Keratinocyte (primary cell): ENCODE measurements at regions not wholly inside any gene's neighbourhood (a gene's known extent, or its start where the extent isn't known, plus 50 kb on each side); places are given as distances from the start of the nearest gene placed in this dataset.

Experiments
- DNase-seq: peaks from one replicate; pipeline ENCODE4 v3.0.0-alpha.2; 2011; ENCODE audit warnings: low read depth, missing footprints, low spot score
- FAIRE-seq: peaks from 2 replicates; lab custom pipeline; 2011; peaks lifted over from hg19 to GRCh38; lab: Jason Lieb, UNC
- H2AFZ ChIP-seq: 2 replicates; pipeline ENCODE4 v1.6.0; 2012; ENCODE audit warnings: low read length, control low read depth, inconsistent platforms; ENCODE audit not compliant: control insufficient read depth
- H3K27ac ChIP-seq: 2 replicates; pipeline ENCODE4 v1.5.1; 2011; ENCODE audit warnings: low read length; ENCODE audit not compliant: control insufficient read depth, insufficient read depth
- H3K27me3 ChIP-seq: 3 replicates; pipeline ENCODE4 v1.6.0; 2011; ENCODE audit warnings: low read length; ENCODE audit not compliant: control insufficient read depth, insufficient read depth; ENCODE audit errors: extremely low read depth
- H3K36me3 ChIP-seq, 2 experiments: 2 replicates in 1 of 2; 3 replicates in 1 of 2; pipeline ENCODE4 v1.5.1; 2011; ENCODE audit warnings: low read length in 2 of 2, mild to moderate bottlenecking in 1 of 2; ENCODE audit not compliant: control insufficient read depth in 2 of 2, insufficient read depth in 2 of 2; ENCODE audit errors: extremely low read depth in 1 of 2
- H3K4me1 ChIP-seq: 3 replicates; pipeline ENCODE4 v1.5.1; 2011; ENCODE audit warnings: low read length; ENCODE audit not compliant: control insufficient read depth, insufficient read depth; ENCODE audit errors: extremely low read depth
- H3K4me2 ChIP-seq: 3 replicates; pipeline ENCODE4 v1.6.0; 2011; ENCODE audit warnings: low read depth, low read length; ENCODE audit not compliant: control insufficient read depth, insufficient read depth; ENCODE audit errors: extremely low read depth
- H3K4me3 ChIP-seq, 3 experiments: fragments of 200-600 bp in 1 of 3; sonication (generic) in 1 of 3; 2 replicates in 2 of 3; 3 replicates in 1 of 3; pipeline ENCODE4 v1.5.1; 2011 to 2016; ENCODE audit warnings: low read length in 3 of 3, mild to moderate bottlenecking in 3 of 3, control low read depth in 2 of 3, inconsistent platforms in 1 of 3, low read depth in 1 of 3, mixed read lengths in 1 of 3, mixed run types in 1 of 3, moderate library complexity in 1 of 3; ENCODE audit not compliant: control insufficient read depth in 2 of 3, insufficient read depth in 2 of 3; ENCODE audit errors: extremely low read depth in 1 of 3
- H3K79me2 ChIP-seq: 2 replicates; pipeline ENCODE4 v1.6.0; 2012; ENCODE audit warnings: low read length; ENCODE audit not compliant: control insufficient read depth, insufficient read depth
- H3K9ac ChIP-seq: 3 replicates; pipeline ENCODE4 v1.6.0; 2011; ENCODE audit warnings: low read length; ENCODE audit not compliant: control insufficient read depth, insufficient read depth; ENCODE audit errors: extremely low read depth
- H3K9me1 ChIP-seq: 3 replicates; pipeline ENCODE4 v1.6.0; 2011; ENCODE audit warnings: low read length; ENCODE audit not compliant: control insufficient read depth, insufficient read depth; ENCODE audit errors: extremely low read depth
- H3K9me3 ChIP-seq: 2 replicates; pipeline ENCODE4 v1.5.1; 2012; ENCODE audit warnings: low read depth, low read length; ENCODE audit not compliant: control insufficient read depth
- H4K20me1 ChIP-seq: 3 replicates; pipeline ENCODE4 v1.6.0; 2011; ENCODE audit warnings: low read length; ENCODE audit not compliant: control insufficient read depth, insufficient read depth; ENCODE audit errors: extremely low read depth
- CTCF ChIP-seq, 3 experiments: IDR thresholded peaks in 1 of 3; conservative IDR thresholded peaks in 1 of 3; optimal IDR thresholded peaks in 1 of 3; 2 replicates in 2 of 3; 3 replicates in 1 of 3; pipeline versions ENCODE3 to v1.5.1; 2011; ENCODE audit warnings: low read length in 3 of 3, mild to moderate bottlenecking in 3 of 3, moderate library complexity in 2 of 3, control low read depth in 1 of 3, inconsistent platforms in 1 of 3; ENCODE audit not compliant: insufficient read depth in 2 of 3; ENCODE audit errors: extremely low read depth in 1 of 3
- EZH2 ChIP-seq: IDR thresholded peaks from one replicate; pipeline ENCODE4 v1.6.1; 2012; ENCODE audit warnings: inconsistent platforms, mild to moderate bottlenecking, low read length, moderate library complexity
- dilution Hi-C: fragments of 300-500 bp; cut with MboI; formaldehyde crosslinking; loops from one replicate; pipeline ENCODE4 v1.7.0; 2020; ENCODE audit warnings: low sequenced_read_pairs; ENCODE audit not compliant: extremely low pct_ligation_motif_present

GRCh38 chr2:215799194-215799593 is 214.2 kb downstream of the MREG start:
- Histone ChIP-seq H3K4me1 (peaks cover 2% of the 10 kb centered on the region), H4K20me1 (no peaks in the 10 kb centered on the region), H3K79me2 (no peaks in the 10 kb centered on the region), H3K4me2 (no peak overlapping the region), H2AFZ (no peak overlapping the region), H3K4me3 (no peak overlapping the region), H3K9me1 (no peaks in the 10 kb centered on the region), H3K27me3 (no peaks in the 10 kb centered on the region), H3K9me3 (no peaks in the 10 kb centered on the region), H3K9ac (no peak overlapping the region), H3K27ac (no peak overlapping the region), H3K36me3 (no peaks in the 10 kb centered on the region)
- no peak for DNase-seq
- TF ChIP-seq EZH2, result no peak
- TF ChIP-seq CTCF (optimal IDR thresholded peaks at IDR 0.05 in 1 of 3, IDR thresholded peaks at IDR 0.05 in 1 of 3, conservative IDR thresholded peaks at IDR 0.05 in 1 of 3; ENCODE audit: extremely low read depth in 1 of 3, insufficient read depth in 2 of 3, low read length in 3 of 3), result no peak
- dilution Hi-C loops, result no loop called here
- peak; percentile 52 for FAIRE-seq

GRCh38 chr2:215797676-215798075 is 215.7 kb downstream of the MREG start:
- DNase-seq (no peak), FAIRE-seq (no peak)
- Histone ChIP-seq H2AFZ (no peak overlapping the region), H4K20me1 (no peaks in the 10 kb centered on the region), H3K79me2 (no peaks in the 10 kb centered on the region), H3K4me1 (peaks cover 12% of the 10 kb centered on the region), H3K36me3 (no peaks in the 10 kb centered on the region), H3K4me3 (no peak overlapping the region), H3K4me2 (no peak overlapping the region), H3K27ac (no peak overlapping the region), H3K27me3 (no peaks in the 10 kb centered on the region), H3K9me3 (no peaks in the 10 kb centered on the region), H3K9ac (no peak overlapping the region), H3K9me1 (no peaks in the 10 kb centered on the region)
- no peak for TF ChIP-seq EZH2
- no peak for TF ChIP-seq CTCF (optimal IDR thresholded peaks at IDR 0.05 in 1 of 3, IDR thresholded peaks at IDR 0.05 in 1 of 3, conservative IDR thresholded peaks at IDR 0.05 in 1 of 3; ENCODE audit: extremely low read depth in 1 of 3, insufficient read depth in 2 of 3, low read length in 3 of 3)
- dilution Hi-C loops, result no loop called here
